Smooth muscle cell (in vitro differentiated cells): ENCODE measurements at regions not wholly inside any gene's neighbourhood (a gene's known extent, or its start where the extent isn't known, plus 50 kb on each side); places are given as distances from the start of the nearest gene placed in this dataset.

Source experiments
- DNase-seq: peaks from one replicate; lab custom pipeline; 2025; ENCODE audit not compliant: unreplicated experiment; lab: John Stamatoyannopoulos, UW
- H2AFZ ChIP-seq: fragments of 200-600 bp; sonication (generic); 2 replicates; pipeline ENCODE4 v1.6.0; 2016; ENCODE audit warnings: antibody characterized with exemption, low read depth, mild to moderate bottlenecking
- H3F3A ChIP-seq: fragments of 200-600 bp; sonication (generic); 2 replicates; pipeline ENCODE4 v1.6.0; 2017; ENCODE audit warnings: antibody characterized with exemption, low read depth
- H3K27ac ChIP-seq: fragments of 200-600 bp; sonication (generic); 2 replicates; pipeline ENCODE4 v1.5.1; 2016; ENCODE audit warnings: low read depth, mild to moderate bottlenecking
- H3K27me3 ChIP-seq: fragments of 200-600 bp; sonication (generic); 2 replicates; pipeline ENCODE4 v1.6.1; 2016; ENCODE audit warnings: low read depth, mild to moderate bottlenecking
- H3K36me3 ChIP-seq: fragments of 200-600 bp; sonication (generic); 2 replicates; pipeline ENCODE4 v1.5.1; 2016; ENCODE audit warnings: low read depth
- H3K4me1 ChIP-seq: fragments of 200-600 bp; sonication (generic); 2 replicates; pipeline ENCODE4 v1.5.1; 2016; ENCODE audit warnings: low read depth
- H3K4me2 ChIP-seq: fragments of 200-600 bp; sonication (generic); 2 replicates; pipeline ENCODE4 v1.6.0; 2016; ENCODE audit warnings: mild to moderate bottlenecking
- H3K4me3 ChIP-seq: fragments of 200-600 bp; sonication (generic); 2 replicates; pipeline ENCODE4 v1.5.1; 2016; ENCODE audit warnings: mild to moderate bottlenecking
- H3K79me2 ChIP-seq: fragments of 200-600 bp; sonication (generic); 2 replicates; pipeline ENCODE4 v1.6.0; 2016; ENCODE audit warnings: low read depth, mild to moderate bottlenecking
- H3K9ac ChIP-seq: fragments of 200-600 bp; sonication (generic); 2 replicates; pipeline ENCODE4 v1.6.0; 2016; ENCODE audit warnings: low read depth
- H3K9me3 ChIP-seq: fragments of 200-600 bp; sonication (generic); replicated peaks from 2 replicates; pipeline ENCODE4 v1.5.1; 2016; ENCODE audit warnings: low read depth
- H4K20me1 ChIP-seq: fragments of 200-600 bp; sonication (generic); 2 replicates; pipeline ENCODE4 v1.6.0; 2016; ENCODE audit warnings: low read depth
- WGBS: methylation state at CpG from one replicate; pipeline ENCODE4 v1.1.7; 2016; ENCODE audit warnings: low lambda C conversion rate; 5-methylcytosine and 5-hydroxymethylcytosine counted together
- TF ChIP-seq, protein P1 (sequence below): fragments of 200-600 bp; sonication (generic); IDR thresholded peaks from 2 replicates; pipeline ENCODE4 v1.5.1; 2017; ENCODE audit warnings: borderline replicate concordance, mild to moderate bottlenecking, antibody characterized with exemption; ENCODE audit not compliant: insufficient read depth, poor library complexity, severe bottlenecking

DNA sequence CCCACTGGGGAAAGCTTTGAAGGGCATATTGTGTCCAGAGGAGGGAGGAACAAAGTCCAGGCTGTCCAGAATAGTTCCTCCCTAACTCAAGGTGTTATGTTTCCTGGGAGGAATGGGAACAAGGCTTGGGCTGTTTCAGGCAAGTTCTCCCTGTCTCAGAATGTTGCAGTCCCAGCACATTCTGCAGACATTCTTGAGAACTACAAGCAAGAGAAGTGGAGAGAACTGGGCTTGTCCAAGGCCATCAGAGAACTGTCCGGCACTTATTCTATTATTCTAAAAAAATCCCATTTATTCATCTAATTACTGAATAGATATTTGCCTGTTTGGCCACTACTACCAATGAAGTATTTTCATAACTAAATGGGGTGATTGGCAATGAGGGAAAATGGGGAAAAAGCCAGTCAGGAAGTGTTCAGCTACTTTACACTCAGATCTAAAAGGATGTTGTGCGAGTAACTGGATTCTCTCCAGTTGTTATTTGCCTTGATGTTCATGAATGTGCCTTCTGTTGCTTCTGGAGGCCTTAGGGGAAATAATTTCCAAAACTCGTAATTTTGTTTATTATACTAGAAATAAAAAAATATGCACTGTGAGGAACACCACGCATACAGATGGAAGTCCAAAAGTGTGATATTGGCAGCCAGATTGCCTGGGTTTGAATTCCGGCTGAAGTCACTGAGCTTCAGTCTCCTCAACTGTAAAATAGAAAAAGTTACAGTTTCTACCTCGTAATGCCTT lies 300.1 kb upstream of the RND3 start:
- no peak for DNase-seq
- Histone ChIP-seq H3K4me3 (no peak overlapping the region), H3K9ac (no peak overlapping the region), H3F3A (no peaks in the 10 kb centered on the region), H3K27ac (no peak overlapping the region), H3K36me3 (no peaks in the 10 kb centered on the region), H2AFZ (no peak overlapping the region), H3K27me3 (no peaks in the 10 kb centered on the region), H3K4me2 (no peak overlapping the region), H3K79me2 (no peaks in the 10 kb centered on the region), H3K9me3 (no peaks in the 10 kb centered on the region), H4K20me1 (no peaks in the 10 kb centered on the region), H3K4me1 (no peaks in the 10 kb centered on the region)
- TF ChIP-seq, protein P1, sequence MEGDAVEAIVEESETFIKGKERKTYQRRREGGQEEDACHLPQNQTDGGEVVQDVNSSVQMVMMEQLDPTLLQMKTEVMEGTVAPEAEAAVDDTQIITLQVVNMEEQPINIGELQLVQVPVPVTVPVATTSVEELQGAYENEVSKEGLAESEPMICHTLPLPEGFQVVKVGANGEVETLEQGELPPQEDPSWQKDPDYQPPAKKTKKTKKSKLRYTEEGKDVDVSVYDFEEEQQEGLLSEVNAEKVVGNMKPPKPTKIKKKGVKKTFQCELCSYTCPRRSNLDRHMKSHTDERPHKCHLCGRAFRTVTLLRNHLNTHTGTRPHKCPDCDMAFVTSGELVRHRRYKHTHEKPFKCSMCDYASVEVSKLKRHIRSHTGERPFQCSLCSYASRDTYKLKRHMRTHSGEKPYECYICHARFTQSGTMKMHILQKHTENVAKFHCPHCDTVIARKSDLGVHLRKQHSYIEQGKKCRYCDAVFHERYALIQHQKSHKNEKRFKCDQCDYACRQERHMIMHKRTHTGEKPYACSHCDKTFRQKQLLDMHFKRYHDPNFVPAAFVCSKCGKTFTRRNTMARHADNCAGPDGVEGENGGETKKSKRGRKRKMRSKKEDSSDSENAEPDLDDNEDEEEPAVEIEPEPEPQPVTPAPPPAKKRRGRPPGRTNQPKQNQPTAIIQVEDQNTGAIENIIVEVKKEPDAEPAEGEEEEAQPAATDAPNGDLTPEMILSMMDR: no peak
- 89% methylated on average over 6 of the region's 6 CpGs for WGBS

DNA sequence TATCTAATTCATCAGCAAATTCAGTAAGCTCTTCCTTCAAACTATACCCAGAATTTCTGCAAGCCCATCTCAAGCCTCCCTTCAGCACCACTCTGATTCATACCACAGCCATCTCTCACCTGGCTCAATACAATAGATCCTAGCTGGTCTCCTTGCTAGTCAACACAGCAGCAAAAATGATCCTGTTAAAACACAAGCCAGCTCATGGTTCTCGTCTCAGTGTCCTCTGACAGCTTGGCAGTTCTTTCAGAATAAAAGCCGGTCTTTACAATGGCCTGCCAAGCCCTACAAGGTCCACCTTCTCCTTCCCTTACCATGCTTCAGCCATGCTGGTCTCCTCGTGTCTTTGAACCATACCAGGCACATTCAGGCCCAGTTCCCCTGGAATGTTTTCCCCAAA lies 296.9 kb upstream of the RND3 start:
- no peak for DNase-seq
- H3K4me3 ChIP-seq: no peak overlapping the region
- H3F3A ChIP-seq: no peaks in the 10 kb centered on the region
- H3K4me2 ChIP-seq: no peak overlapping the region
- no peak overlapping the region for H3K27ac ChIP-seq
- H3K9ac ChIP-seq: no peak overlapping the region
- H3K4me1 ChIP-seq: no peaks in the 10 kb centered on the region
- no peaks in the 10 kb centered on the region for H3K27me3 ChIP-seq
- H2AFZ ChIP-seq: no peak overlapping the region
- whole genome bisulfite sequencing: 69% methylated on average over 3 of the region's 3 CpGs
- TF ChIP-seq, protein P1: no peak
- no peaks in the 10 kb centered on the region for H4K20me1 ChIP-seq
- no peaks in the 10 kb centered on the region for H3K36me3 ChIP-seq
- no peaks in the 10 kb centered on the region for H3K79me2 ChIP-seq
- no peaks in the 10 kb centered on the region for H3K9me3 ChIP-seq

DNA sequence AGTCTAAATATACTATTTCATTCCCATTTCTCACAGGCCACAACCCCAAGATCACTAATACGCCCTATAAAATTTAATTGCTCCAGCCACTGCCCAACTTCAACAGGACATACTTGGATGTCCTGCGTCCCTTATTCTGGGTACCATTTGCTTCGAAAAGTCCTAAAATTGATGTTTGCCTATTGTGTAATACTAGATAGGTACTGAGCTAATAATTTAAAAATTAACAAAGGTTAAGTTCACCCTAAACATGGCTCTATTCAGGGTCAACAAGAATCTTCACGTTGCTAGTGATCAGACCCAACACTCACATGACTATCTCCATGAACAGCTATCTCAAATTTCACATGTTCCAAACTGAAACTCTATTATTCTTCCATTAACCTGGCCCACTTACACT lies 296.4 kb upstream of the RND3 start:
- H3K9me3 ChIP-seq: no peaks in the 10 kb centered on the region
- TF ChIP-seq, protein P1: no peak
- WGBS: 93% methylated on average over 4 of the region's 4 CpGs
- no peak overlapping the region for H3K4me3 ChIP-seq
- no peaks in the 10 kb centered on the region for H3K4me1 ChIP-seq
- H3K4me2 ChIP-seq: no peak overlapping the region
- no peak for DNase-seq
- H3K27me3 ChIP-seq: no peaks in the 10 kb centered on the region
- no peaks in the 10 kb centered on the region for H4K20me1 ChIP-seq
- no peak overlapping the region for H3K27ac ChIP-seq
- H3K79me2 ChIP-seq: no peaks in the 10 kb centered on the region
- H3K36me3 ChIP-seq: no peaks in the 10 kb centered on the region
- H3K9ac ChIP-seq: no peak overlapping the region
- H2AFZ ChIP-seq: no peak overlapping the region
- H3F3A ChIP-seq: no peaks in the 10 kb centered on the region

DNA sequence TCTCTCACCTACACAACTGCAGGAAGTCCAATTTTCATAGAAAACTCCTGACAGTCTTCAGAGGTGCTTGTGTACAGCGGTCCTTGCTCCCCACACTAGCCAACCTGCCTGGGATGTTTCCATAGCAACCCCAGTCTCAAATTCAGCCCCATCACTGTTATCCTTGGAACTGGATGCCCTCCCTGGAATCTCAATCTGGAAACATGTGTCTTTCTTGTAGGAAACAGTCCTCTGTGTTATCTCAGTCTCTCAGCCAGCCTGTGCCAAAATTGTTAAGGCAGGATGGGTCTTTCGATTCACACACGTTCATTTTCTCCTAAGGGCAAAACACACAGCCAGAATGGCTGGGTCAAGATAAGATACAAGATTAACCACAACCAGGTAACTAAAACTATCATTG lies 295.5 kb upstream of the RND3 start:
- Histone ChIP-seq H2AFZ (no peak overlapping the region), H3K27ac (no peak overlapping the region), H3K4me1 (no peaks in the 10 kb centered on the region), H3K4me2 (no peak overlapping the region), H3K9me3 (no peaks in the 10 kb centered on the region), H4K20me1 (no peaks in the 10 kb centered on the region), H3K36me3 (no peaks in the 10 kb centered on the region), H3F3A (no peaks in the 10 kb centered on the region), H3K79me2 (no peaks in the 10 kb centered on the region), H3K4me3 (no peak overlapping the region), H3K27me3 (no peaks in the 10 kb centered on the region), H3K9ac (no peak overlapping the region)
- TF ChIP-seq, protein P1: no peak
- DNase-seq: no peak
- 81% methylated on average over 3 of the region's 3 CpGs for WGBS
